HEK293 (cell line): ENCODE measurements at regions not wholly inside any gene's neighbourhood (a gene's known extent, or its start where the extent isn't known, plus 50 kb on each side); places are given as distances from the start of the nearest gene placed in this dataset.

Experiments used
- CTCF ChIA-PET: fragments of 350-600 bp; formaldehyde crosslinking; extraction: SDS; loops from one replicate; lab custom pipeline; 2021; ENCODE audit warnings: antibody characterized with exemption; lab: Yijun Ruan, JAX
- POLR2A ChIA-PET: fragments of 300-600 bp; formaldehyde crosslinking; extraction: SDS; loops from one replicate; lab custom pipeline; 2020; ENCODE audit warnings: antibody characterized with exemption, inconsistent platforms; lab: Yijun Ruan, JAX
- H3K27ac ChIP-seq: fragments of 200-500 bp; sonication (Bioruptor generic); 2 replicates; pipeline ENCODE4 v1.5.1; 2014; ENCODE audit warnings: low read depth, low read length, control low read depth, inconsistent platforms; ENCODE audit errors: extremely low read depth
- H3K36me3 ChIP-seq, 2 experiments: fragments of 200-500 bp in 1 of 2; sonication (Bioruptor generic) in 1 of 2; 1 replicate in 1 of 2; 2 replicates in 1 of 2; pipeline ENCODE4 v1.5.1; 2014 to 2017; ENCODE audit warnings: inconsistent platforms in 2 of 2, low read length in 2 of 2; ENCODE audit not compliant: control insufficient read depth in 2 of 2, insufficient read depth in 1 of 2
- H3K4me1 ChIP-seq: fragments of 200-500 bp; sonication (Bioruptor generic); 2 replicates; pipeline ENCODE4 v1.5.1; 2014; ENCODE audit warnings: mild to moderate bottlenecking, low read length, inconsistent platforms; ENCODE audit not compliant: control insufficient read depth, insufficient read depth
- H3K4me3 ChIP-seq: 2 replicates; pipeline ENCODE4 v1.5.1; 2011; ENCODE audit warnings: low read depth, mild to moderate bottlenecking, control low read depth, low read length, moderate library complexity
- H3K9me3 ChIP-seq: fragments of 200-500 bp; sonication (Bioruptor generic); 2 replicates; pipeline ENCODE4 v1.5.1; 2014; ENCODE audit warnings: low read depth, low read length, inconsistent platforms; ENCODE audit not compliant: control insufficient read depth, insufficient read depth
- GLIS1 ChIP-seq: fragments of 450-650 bp; formaldehyde crosslinking; IDR thresholded peaks from 2 replicates; pipeline ENCODE4 v1.5.1; 2016; ENCODE audit warnings: missing biosample characterization, missing genetic modification characterization
- HOXA7 ChIP-seq: sonication (generic); formaldehyde crosslinking; IDR thresholded peaks from 2 replicates; pipeline ENCODE4 v1.8.1; 2022; ENCODE audit warnings: missing genetic modification reagents, borderline replicate concordance
- IKZF3 ChIP-seq: fragments of 450-650 bp; IDR thresholded peaks from 2 replicates; pipeline ENCODE4 v1.5.0; 2018; ENCODE audit warnings: missing biosample characterization, mild to moderate bottlenecking, missing genetic modification characterization, moderate library complexity
- KLF8 ChIP-seq: fragments of 450-650 bp; formaldehyde crosslinking; IDR thresholded peaks from 2 replicates; pipeline ENCODE4 v1.5.1; 2016; ENCODE audit warnings: missing biosample characterization, missing genetic modification characterization
- OVOL3 ChIP-seq: fragments of 450-650 bp; formaldehyde crosslinking; IDR thresholded peaks from 2 replicates; pipeline ENCODE4 v1.5.1; 2016; ENCODE audit warnings: missing biosample characterization, missing genetic modification characterization
- SCRT2 ChIP-seq: fragments of 450-650 bp; formaldehyde crosslinking; IDR thresholded peaks from 2 replicates; pipeline ENCODE4 v1.5.1; 2016; ENCODE audit warnings: missing biosample characterization, missing genetic modification characterization
- WT1 ChIP-seq: fragments of 450-650 bp; formaldehyde crosslinking; IDR thresholded peaks from 2 replicates; pipeline ENCODE4 v1.5.1; 2016; ENCODE audit warnings: missing biosample characterization, missing genetic modification characterization
- ZBTB11 ChIP-seq: fragments of 450-650 bp; formaldehyde crosslinking; conservative IDR thresholded peaks from 2 replicates; pipeline ENCODE4 v1.5.1; 2016; ENCODE audit warnings: low read depth, missing biosample characterization, missing genetic modification characterization
- ZBTB49 ChIP-seq: fragments of 450-650 bp; formaldehyde crosslinking; IDR thresholded peaks from 2 replicates; pipeline ENCODE4 v1.5.1; 2016; ENCODE audit warnings: missing biosample characterization, missing genetic modification characterization, low read depth
- ZEB2 ChIP-seq: fragments of 450-650 bp; formaldehyde crosslinking; IDR thresholded peaks from 2 replicates; pipeline ENCODE4 v1.5.1; 2016; ENCODE audit warnings: missing biosample characterization, missing genetic modification characterization
- ZFHX2 ChIP-seq: fragments of 450-650 bp; formaldehyde crosslinking; conservative IDR thresholded peaks from 2 replicates; pipeline ENCODE4 v1.5.1; 2016; ENCODE audit warnings: missing biosample characterization, missing genetic modification characterization
- ZNF121 ChIP-seq: fragments of 450-650 bp; formaldehyde crosslinking; IDR thresholded peaks from 2 replicates; pipeline ENCODE4 v1.5.1; 2016; ENCODE audit warnings: missing biosample characterization, missing genetic modification characterization
- ZNF202 ChIP-seq: fragments of 450-650 bp; formaldehyde crosslinking; IDR thresholded peaks from 2 replicates; pipeline ENCODE4 v1.5.1; 2016; ENCODE audit warnings: missing biosample characterization, missing genetic modification characterization, borderline replicate concordance
- ZNF26 ChIP-seq: fragments of 450-650 bp; formaldehyde crosslinking; IDR thresholded peaks from 2 replicates; pipeline ENCODE4 v1.5.1; 2016; ENCODE audit warnings: missing biosample characterization, missing genetic modification characterization
- ZNF292 ChIP-seq: fragments of 450-650 bp; formaldehyde crosslinking; IDR thresholded peaks from 2 replicates; pipeline ENCODE4 v1.5.1; 2016; ENCODE audit warnings: low read depth, missing biosample characterization, missing genetic modification characterization, borderline replicate concordance
- ZNF354C ChIP-seq: fragments of 450-650 bp; formaldehyde crosslinking; IDR thresholded peaks from 2 replicates; pipeline ENCODE4 v1.5.1; 2016; ENCODE audit warnings: missing biosample characterization, missing genetic modification characterization, low read depth, borderline replicate concordance
- ZNF404 ChIP-seq: fragments of 450-650 bp; formaldehyde crosslinking; IDR thresholded peaks from 2 replicates; pipeline ENCODE4 v1.5.1; 2017; ENCODE audit warnings: missing biosample characterization, missing genetic modification characterization
- ZNF449 ChIP-seq: fragments of 450-650 bp; formaldehyde crosslinking; IDR thresholded peaks from 2 replicates; pipeline ENCODE4 v1.5.1; 2017; ENCODE audit warnings: missing biosample characterization, mild to moderate bottlenecking, missing genetic modification characterization, moderate library complexity
- ZXDB ChIP-seq: fragments of 450-650 bp; formaldehyde crosslinking; IDR thresholded peaks from 2 replicates; pipeline ENCODE4 v1.5.1; 2016; ENCODE audit warnings: missing biosample characterization, missing genetic modification characterization
- TF ChIP-seq, protein P1 (sequence below): fragments of 450-650 bp; formaldehyde crosslinking; optimal IDR thresholded peaks from 2 replicates; pipeline ENCODE3; 2016; ENCODE audit warnings: missing biosample characterization, mild to moderate bottlenecking, missing genetic modification characterization
- TF ChIP-seq, protein P2 (sequence below): fragments of 450-650 bp; formaldehyde crosslinking; IDR thresholded peaks from 2 replicates; pipeline ENCODE4 v1.5.1; 2016; ENCODE audit warnings: missing biosample characterization, missing genetic modification characterization

DNA sequence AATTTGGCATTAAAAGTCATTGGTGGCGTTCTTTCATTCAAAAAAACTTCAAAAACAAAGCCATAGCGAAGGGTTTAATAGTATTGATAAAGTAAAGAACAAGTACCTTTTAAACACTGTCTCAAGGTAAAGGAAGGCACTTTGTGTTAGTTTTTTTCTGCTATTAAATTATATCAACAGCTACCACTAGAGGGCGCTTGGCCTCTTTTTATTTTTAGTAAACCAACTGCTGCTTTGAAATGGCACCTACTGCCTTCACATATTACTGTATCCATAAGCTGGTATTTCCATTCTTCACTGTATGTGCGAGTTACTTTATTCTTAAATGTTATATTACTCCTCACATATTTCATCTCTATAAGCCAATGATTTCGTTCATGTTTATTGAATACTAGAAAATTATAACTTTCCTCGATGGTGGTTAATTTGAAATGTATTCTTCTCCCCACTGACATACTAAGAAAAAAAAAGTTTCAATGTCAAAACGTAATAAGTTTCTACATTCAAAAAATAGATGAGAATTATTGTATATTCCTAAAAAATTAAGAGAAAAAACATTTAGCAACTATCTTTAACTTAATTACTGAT, 125.7 kb upstream of the CXADR start (continued):
- no peak for TF ChIP-seq ZBTB11

DNA sequence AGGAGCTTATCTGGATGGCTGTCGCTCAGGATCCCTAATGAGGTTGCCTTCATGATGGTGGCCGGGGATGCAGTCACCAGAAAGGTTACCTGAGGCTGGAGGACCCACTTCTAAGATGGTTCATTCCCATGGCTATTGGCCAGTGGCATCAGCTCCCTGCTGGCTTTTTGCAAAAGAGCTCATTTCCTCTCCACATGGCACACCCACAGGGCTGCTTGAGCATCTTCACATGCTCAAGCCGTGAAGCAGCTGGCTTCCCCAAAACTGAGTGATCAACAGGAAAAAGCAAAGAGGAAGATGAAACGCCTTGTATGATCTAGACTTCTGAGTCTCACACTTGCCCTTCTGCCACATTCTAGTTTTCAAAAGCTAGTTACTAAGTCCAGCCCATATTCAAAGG, 124.6 kb upstream of the CXADR start:
- no peak overlapping the region for H3K4me3 ChIP-seq
- no peaks in the 10 kb centered on the region for H3K36me3 ChIP-seq
- no peaks in the 10 kb centered on the region for H3K4me1 ChIP-seq
- no peaks in the 10 kb centered on the region for H3K9me3 ChIP-seq
- ChIA-PET CTCF (interaction anchor here (0.6 to 4.8 kb wide), 21 partner anchors 16 to 1209 kb away, joined by 3 to 118 read pairs (median 5); partner anchors contain the start of gene CXADR), POLR2A (interaction anchor here (1.7 kb wide), 1 partner anchor 124 kb away, joined by 6 read pairs; no protein-coding TSS in a partner anchor)
- no peak overlapping the region for H3K27ac ChIP-seq
- TF ChIP-seq ZNF121 (no peak), SCRT2 (tag by site-specific recombination) (no peak), OVOL3 (no peak), ZNF449 (tag by site-specific recombination) (no peak), HOXA7 (CRISPR knock-in tag) (no peak), ZNF354C (tag by site-specific recombination) (no peak), ZNF292 (tag by site-specific recombination) (no peak), ZFHX2 (tag by site-specific recombination) (no peak), ZEB2 (tag by site-specific recombination) (no peak), ZNF26 (tag by site-specific recombination) (no peak), WT1 (tag by site-specific recombination) (no peak), IKZF3 (no peak), ZXDB (tag by site-specific recombination) (no peak), ZNF202 (no peak), ZNF404 (tag by site-specific recombination) (no peak), KLF8 (tag by site-specific recombination) (no peak), ZBTB49 (tag by site-specific recombination) (no peak), GLIS1 (no peak)
- TF ChIP-seq, protein P1, sequence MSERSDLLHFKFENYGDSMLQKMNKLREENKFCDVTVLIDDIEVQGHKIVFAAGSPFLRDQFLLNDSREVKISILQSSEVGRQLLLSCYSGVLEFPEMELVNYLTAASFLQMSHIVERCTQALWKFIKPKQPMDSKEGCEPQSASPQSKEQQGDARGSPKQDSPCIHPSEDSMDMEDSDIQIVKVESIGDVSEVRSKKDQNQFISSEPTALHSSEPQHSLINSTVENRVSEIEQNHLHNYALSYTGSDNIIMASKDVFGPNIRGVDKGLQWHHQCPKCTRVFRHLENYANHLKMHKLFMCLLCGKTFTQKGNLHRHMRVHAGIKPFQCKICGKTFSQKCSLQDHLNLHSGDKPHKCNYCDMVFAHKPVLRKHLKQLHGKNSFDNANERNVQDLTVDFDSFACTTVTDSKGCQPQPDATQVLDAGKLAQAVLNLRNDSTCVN (tag by site-specific recombination) = no peak
- TF ChIP-seq, protein P2, sequence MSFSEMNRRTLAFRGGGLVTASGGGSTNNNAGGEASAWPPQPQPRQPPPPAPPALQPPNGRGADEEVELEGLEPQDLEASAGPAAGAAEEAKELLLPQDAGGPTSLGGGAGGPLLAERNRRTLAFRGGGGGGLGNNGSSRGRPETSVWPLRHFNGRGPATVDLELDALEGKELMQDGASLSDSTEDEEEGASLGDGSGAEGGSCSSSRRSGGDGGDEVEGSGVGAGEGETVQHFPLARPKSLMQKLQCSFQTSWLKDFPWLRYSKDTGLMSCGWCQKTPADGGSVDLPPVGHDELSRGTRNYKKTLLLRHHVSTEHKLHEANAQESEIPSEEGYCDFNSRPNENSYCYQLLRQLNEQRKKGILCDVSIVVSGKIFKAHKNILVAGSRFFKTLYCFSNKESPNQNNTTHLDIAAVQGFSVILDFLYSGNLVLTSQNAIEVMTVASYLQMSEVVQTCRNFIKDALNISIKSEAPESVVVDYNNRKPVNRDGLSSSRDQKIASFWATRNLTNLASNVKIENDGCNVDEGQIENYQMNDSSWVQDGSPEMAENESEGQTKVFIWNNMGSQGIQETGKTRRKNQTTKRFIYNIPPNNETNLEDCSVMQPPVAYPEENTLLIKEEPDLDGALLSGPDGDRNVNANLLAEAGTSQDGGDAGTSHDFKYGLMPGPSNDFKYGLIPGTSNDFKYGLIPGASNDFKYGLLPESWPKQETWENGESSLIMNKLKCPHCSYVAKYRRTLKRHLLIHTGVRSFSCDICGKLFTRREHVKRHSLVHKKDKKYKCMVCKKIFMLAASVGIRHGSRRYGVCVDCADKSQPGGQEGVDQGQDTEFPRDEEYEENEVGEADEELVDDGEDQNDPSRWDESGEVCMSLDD (tag by site-specific recombination) = no peak
